ENCODE measurements at regions not wholly inside any gene's neighbourhood (a gene's known extent, or its start where the extent isn't known, plus 50 kb on each side); places are given as distances from the start of the nearest gene placed in this dataset.
"Not testable (repeated sequence)": the region's sequence is repeated elsewhere in the genome, so short reads cannot be mapped to it uniquely, and the experiment has no call there.

- TF ChIP-seq, protein P1, sequence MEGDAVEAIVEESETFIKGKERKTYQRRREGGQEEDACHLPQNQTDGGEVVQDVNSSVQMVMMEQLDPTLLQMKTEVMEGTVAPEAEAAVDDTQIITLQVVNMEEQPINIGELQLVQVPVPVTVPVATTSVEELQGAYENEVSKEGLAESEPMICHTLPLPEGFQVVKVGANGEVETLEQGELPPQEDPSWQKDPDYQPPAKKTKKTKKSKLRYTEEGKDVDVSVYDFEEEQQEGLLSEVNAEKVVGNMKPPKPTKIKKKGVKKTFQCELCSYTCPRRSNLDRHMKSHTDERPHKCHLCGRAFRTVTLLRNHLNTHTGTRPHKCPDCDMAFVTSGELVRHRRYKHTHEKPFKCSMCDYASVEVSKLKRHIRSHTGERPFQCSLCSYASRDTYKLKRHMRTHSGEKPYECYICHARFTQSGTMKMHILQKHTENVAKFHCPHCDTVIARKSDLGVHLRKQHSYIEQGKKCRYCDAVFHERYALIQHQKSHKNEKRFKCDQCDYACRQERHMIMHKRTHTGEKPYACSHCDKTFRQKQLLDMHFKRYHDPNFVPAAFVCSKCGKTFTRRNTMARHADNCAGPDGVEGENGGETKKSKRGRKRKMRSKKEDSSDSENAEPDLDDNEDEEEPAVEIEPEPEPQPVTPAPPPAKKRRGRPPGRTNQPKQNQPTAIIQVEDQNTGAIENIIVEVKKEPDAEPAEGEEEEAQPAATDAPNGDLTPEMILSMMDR (conservative IDR thresholded peaks at IDR 0.05; ENCODE audit: low read depth, low read length), result not testable (repeated sequence)
- TF ChIP-seq EZH2 (IDR thresholded peaks at IDR 0.05; ENCODE audit: low read length, unreplicated experiment); EZH2phosphoT487 (IDR thresholded peaks at IDR 0.05; ENCODE audit: borderline replicate concordance, low read length): not testable (repeated sequence)
Measured at GRCh38 chr18:59079687-59080501, 59.8 kb upstream of the SEC11C start.

Data from PC-3 (cell line).